OCI-LY1 (cell line): ENCODE measurements at regions not wholly inside any gene's neighbourhood (a gene's known extent, or its start where the extent isn't known, plus 50 kb on each side); places are given as distances from the start of the nearest gene placed in this dataset.

Experiments used
- H2AFZ ChIP-seq: fragments of 200-600 bp; sonication (generic), shearing (Covaris generic); 2 replicates; pipeline ENCODE4 v1.6.0; 2014; ENCODE audit warnings: antibody characterized with exemption, mild to moderate bottlenecking, low read length
- H3F3A ChIP-seq: fragments of 200-600 bp; sonication (generic), shearing (Covaris generic); 2 replicates; pipeline ENCODE4 v1.6.0; 2014; ENCODE audit warnings: mild to moderate bottlenecking, antibody characterized with exemption, low read length, moderate library complexity; ENCODE audit not compliant: insufficient read depth
- H3K27ac ChIP-seq: fragments of 200-600 bp; sonication (generic); 2 replicates; pipeline ENCODE4 v1.5.1; 2014; ENCODE audit warnings: low read length, mixed run types, mild to moderate bottlenecking, low read depth; ENCODE audit not compliant: poor library complexity, severe bottlenecking
- H3K27me3 ChIP-seq: fragments of 200-600 bp; sonication (generic); 2 replicates; pipeline ENCODE4 v1.6.0; 2014; ENCODE audit warnings: antibody characterized with exemption, mild to moderate bottlenecking, low read length, moderate library complexity; ENCODE audit not compliant: insufficient read depth
- H3K36me3 ChIP-seq: fragments of 200-600 bp; sonication (generic); 2 replicates; pipeline ENCODE4 v1.6.1; 2014; ENCODE audit warnings: mild to moderate bottlenecking, antibody characterized with exemption, low read length, moderate library complexity, mixed read lengths; ENCODE audit not compliant: insufficient read depth
- H3K4me1 ChIP-seq: fragments of 200-600 bp; sonication (generic); 2 replicates; pipeline ENCODE4 v1.5.1; 2014; ENCODE audit warnings: mild to moderate bottlenecking, low read length, moderate library complexity; ENCODE audit not compliant: insufficient read depth, severe bottlenecking
- H3K4me2 ChIP-seq: fragments of 200-600 bp; sonication (generic), shearing (Covaris generic); 2 replicates; pipeline ENCODE4 v1.6.1; 2014; ENCODE audit warnings: low read length
- H3K4me3 ChIP-seq: fragments of 200-600 bp; sonication (generic); 2 replicates; pipeline ENCODE4 v1.5.1; 2014; ENCODE audit warnings: low read length, low read depth, mild to moderate bottlenecking, mixed read lengths; ENCODE audit not compliant: poor library complexity, severe bottlenecking
- H3K79me2 ChIP-seq: fragments of 200-600 bp; shearing (Covaris generic); 2 replicates; pipeline ENCODE4 v1.6.1; 2016; ENCODE audit warnings: mixed run types, low read length, mixed read lengths; ENCODE audit not compliant: insufficient read depth
- H3K9ac ChIP-seq: fragments of 200-600 bp; sonication (generic), shearing (Covaris generic); 2 replicates; pipeline ENCODE4 v1.6.1; 2014; ENCODE audit warnings: mild to moderate bottlenecking, low read length, mixed read lengths
- H3K9me2 ChIP-seq: fragments of 200-600 bp; sonication (generic), shearing (Covaris generic); 2 replicates; pipeline ENCODE4 v1.6.1; 2014; ENCODE audit warnings: low read depth, mild to moderate bottlenecking, low read length, mixed read lengths
- H3K9me3 ChIP-seq: fragments of 200-600 bp; shearing (Covaris generic); 2 replicates; pipeline ENCODE4 v1.6.1; 2014; ENCODE audit warnings: low read length, mixed read lengths
- H4K20me1 ChIP-seq: fragments of 200-600 bp; sonication (generic), shearing (Covaris generic); 2 replicates; pipeline ENCODE4 v1.6.0; 2016; ENCODE audit warnings: mild to moderate bottlenecking, low read length; ENCODE audit not compliant: insufficient read depth
- EZH2 ChIP-seq: fragments of 200-600 bp; sonication (generic), shearing (Covaris generic); IDR thresholded peaks from 2 replicates; pipeline ENCODE4 v1.8.0; 2017; ENCODE audit warnings: borderline replicate concordance, mixed run types, mild to moderate bottlenecking, antibody characterized with exemption, low read length, moderate library complexity, mixed read lengths
- TF ChIP-seq, protein P1 (sequence below): fragments of 200-600 bp; sonication (generic), shearing (Covaris generic); IDR thresholded peaks from 2 replicates; pipeline ENCODE4 v1.5.1; 2017; ENCODE audit warnings: mild to moderate bottlenecking, antibody characterized with exemption, low read length, moderate library complexity, mixed read lengths

DNA sequence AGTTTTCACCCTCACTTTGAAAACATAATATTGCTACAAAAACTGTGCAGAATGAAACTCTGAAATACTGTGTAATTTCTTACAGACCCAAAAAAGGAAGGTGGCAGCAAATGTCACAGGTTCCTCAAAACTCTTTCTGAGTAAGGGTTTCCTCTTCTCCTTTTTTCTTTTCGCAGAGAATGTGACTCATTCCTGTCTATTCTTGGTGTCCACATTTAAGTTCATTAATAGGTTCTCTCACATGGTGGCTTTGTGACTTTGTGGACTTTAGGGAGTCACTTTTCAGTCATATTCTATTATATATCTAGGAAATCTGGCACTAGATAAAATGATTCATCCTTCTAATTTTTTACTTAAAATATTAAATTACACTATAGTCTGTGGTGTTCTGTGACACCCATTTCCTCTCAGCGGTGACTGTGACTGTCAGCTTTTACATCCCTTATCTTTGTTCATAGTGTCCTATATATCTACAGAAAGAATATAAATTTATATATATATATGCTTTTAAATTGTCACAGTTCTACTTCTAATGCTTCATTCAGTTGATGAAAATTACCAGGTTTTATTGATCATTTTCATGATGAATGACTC is 126.8 kb upstream of the HCRTR2 start:
- H3K4me3 ChIP-seq = no peak overlapping the region
- no peaks in the 10 kb centered on the region for H3K27me3 ChIP-seq
- no peaks in the 10 kb centered on the region for H3K79me2 ChIP-seq
- H3K36me3 ChIP-seq = no peaks in the 10 kb centered on the region
- no peak for TF ChIP-seq EZH2
- no peaks in the 10 kb centered on the region for H3K4me1 ChIP-seq
- H3K27ac ChIP-seq = no peak overlapping the region
- H3K4me2 ChIP-seq = no peak overlapping the region
- no peaks in the 10 kb centered on the region for H3K9me3 ChIP-seq
- H3K9me2 ChIP-seq = no peaks in the 10 kb centered on the region
- H3F3A ChIP-seq = no peaks in the 10 kb centered on the region
- H4K20me1 ChIP-seq = no peaks in the 10 kb centered on the region
- H2AFZ ChIP-seq = no peak overlapping the region
- no peak overlapping the region for H3K9ac ChIP-seq

DNA sequence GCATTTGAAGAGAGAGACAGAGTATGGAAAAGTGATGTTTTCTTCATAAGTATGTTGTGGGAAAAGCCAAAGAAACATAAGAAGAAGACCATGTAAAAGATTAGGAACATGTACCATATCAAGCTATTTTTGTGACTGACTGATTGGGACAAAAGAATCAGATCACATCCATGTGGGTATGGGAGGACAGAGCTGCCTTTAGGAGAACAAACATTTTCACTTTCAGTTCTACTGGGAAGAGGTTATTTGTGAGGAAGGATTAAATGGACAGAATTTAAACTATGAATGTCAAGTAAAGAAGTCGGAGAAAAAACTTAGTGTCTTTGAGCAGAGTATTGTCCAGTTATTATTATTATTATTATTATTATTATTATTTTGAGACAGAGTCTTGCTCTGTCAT is 124.4 kb upstream of the HCRTR2 start:
- H3K4me2 ChIP-seq = no peak overlapping the region
- H3K27me3 ChIP-seq = no peaks in the 10 kb centered on the region
- no peak overlapping the region for H3K9ac ChIP-seq
- H2AFZ ChIP-seq = no peak overlapping the region
- H3K27ac ChIP-seq = no peak overlapping the region
- no peaks in the 10 kb centered on the region for H4K20me1 ChIP-seq
- TF ChIP-seq, protein P1, sequence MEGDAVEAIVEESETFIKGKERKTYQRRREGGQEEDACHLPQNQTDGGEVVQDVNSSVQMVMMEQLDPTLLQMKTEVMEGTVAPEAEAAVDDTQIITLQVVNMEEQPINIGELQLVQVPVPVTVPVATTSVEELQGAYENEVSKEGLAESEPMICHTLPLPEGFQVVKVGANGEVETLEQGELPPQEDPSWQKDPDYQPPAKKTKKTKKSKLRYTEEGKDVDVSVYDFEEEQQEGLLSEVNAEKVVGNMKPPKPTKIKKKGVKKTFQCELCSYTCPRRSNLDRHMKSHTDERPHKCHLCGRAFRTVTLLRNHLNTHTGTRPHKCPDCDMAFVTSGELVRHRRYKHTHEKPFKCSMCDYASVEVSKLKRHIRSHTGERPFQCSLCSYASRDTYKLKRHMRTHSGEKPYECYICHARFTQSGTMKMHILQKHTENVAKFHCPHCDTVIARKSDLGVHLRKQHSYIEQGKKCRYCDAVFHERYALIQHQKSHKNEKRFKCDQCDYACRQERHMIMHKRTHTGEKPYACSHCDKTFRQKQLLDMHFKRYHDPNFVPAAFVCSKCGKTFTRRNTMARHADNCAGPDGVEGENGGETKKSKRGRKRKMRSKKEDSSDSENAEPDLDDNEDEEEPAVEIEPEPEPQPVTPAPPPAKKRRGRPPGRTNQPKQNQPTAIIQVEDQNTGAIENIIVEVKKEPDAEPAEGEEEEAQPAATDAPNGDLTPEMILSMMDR = no peak
- TF ChIP-seq EZH2 = no peak
- H3K79me2 ChIP-seq = no peaks in the 10 kb centered on the region
- no peaks in the 10 kb centered on the region for H3K36me3 ChIP-seq
- no peaks in the 10 kb centered on the region for H3K4me1 ChIP-seq
- H3K4me3 ChIP-seq = no peak overlapping the region
- no peaks in the 10 kb centered on the region for H3F3A ChIP-seq
- no peaks in the 10 kb centered on the region for H3K9me2 ChIP-seq
- no peaks in the 10 kb centered on the region for H3K9me3 ChIP-seq

DNA sequence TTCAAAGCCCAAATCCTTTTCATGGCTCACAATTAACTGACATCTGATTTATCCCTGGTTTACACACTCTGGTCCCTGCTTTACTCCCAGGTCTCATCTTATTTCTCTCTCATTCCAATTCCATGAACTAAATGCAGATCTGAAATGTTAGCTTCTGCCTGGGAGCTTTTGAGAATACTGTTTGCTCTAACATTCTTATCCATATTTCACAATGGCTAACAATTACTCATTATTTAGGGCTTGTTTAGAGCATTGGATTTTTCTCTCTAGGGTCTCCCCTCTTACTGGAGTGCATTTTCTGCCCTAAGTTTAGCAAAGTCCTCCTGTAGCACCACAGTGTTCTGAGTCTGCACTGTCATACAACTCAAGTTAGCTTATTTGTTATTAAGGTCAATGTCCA is 121.5 kb upstream of the HCRTR2 start:
- H3K4me2 ChIP-seq = no peak overlapping the region
- no peaks in the 10 kb centered on the region for H3K9me2 ChIP-seq
- no peaks in the 10 kb centered on the region for H4K20me1 ChIP-seq
- H3K4me1 ChIP-seq = no peaks in the 10 kb centered on the region
- H3F3A ChIP-seq = no peaks in the 10 kb centered on the region
- TF ChIP-seq, protein P1 = no peak
- TF ChIP-seq EZH2 = no peak
- H2AFZ ChIP-seq = no peak overlapping the region
- H3K36me3 ChIP-seq = no peaks in the 10 kb centered on the region
- H3K9me3 ChIP-seq = no peaks in the 10 kb centered on the region
- H3K9ac ChIP-seq = no peak overlapping the region
- H3K4me3 ChIP-seq = no peak overlapping the region
- H3K27ac ChIP-seq = no peak overlapping the region
- no peaks in the 10 kb centered on the region for H3K27me3 ChIP-seq
- H3K79me2 ChIP-seq = no peaks in the 10 kb centered on the region

DNA sequence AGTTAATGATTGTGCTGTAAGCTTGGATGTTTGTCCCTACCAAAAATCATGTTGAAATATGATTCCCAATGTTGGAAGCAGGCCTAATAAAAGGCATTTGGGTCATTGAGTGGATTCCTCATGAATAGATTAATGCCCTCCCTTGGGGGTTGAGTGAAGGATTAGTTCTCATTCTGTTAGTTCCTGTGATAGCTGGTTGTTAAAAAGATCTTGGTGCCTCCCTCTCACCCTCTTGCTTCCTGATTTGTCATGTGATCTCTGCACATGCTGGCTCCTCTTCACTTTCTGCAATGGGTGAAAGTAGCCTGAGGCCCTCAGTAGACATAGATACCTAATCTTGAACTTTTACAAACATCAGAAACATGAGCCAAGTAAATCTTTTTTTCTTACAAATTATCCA is 115.6 kb upstream of the HCRTR2 start:
- Histone ChIP-seq H3K36me3 (no peaks in the 10 kb centered on the region), H3K79me2 (no peaks in the 10 kb centered on the region), H4K20me1 (no peaks in the 10 kb centered on the region), H3K9ac (no peak overlapping the region), H3F3A (no peaks in the 10 kb centered on the region), H3K4me2 (no peak overlapping the region), H3K4me3 (no peak overlapping the region), H3K9me2 (no peaks in the 10 kb centered on the region), H3K27me3 (no peaks in the 10 kb centered on the region), H3K4me1 (no peaks in the 10 kb centered on the region), H3K27ac (no peak overlapping the region), H3K9me3 (no peaks in the 10 kb centered on the region), H2AFZ (no peak overlapping the region)
- TF ChIP-seq, protein P1 = no peak
- TF ChIP-seq EZH2 = no peak
